ENCODE measurements at regions not wholly inside any gene's neighbourhood (a gene's known extent, or its start where the extent isn't known, plus 50 kb on each side); places are given as distances from the start of the nearest gene placed in this dataset.

GRCh38 chr1:87439821-87440220 lies 111.1 kb downstream of the LMO4 start:
- no peak for DNase-seq

GRCh38 chr1:87449348-87449963 lies 120.8 kb downstream of the LMO4 start:
- DNase-seq: no peak

- DNase-seq: no peak
Observed at GRCh38 chr1:87450136-87450535, 121.5 kb downstream of the LMO4 start.

- no peak for DNase-seq
Observed at GRCh38 chr1:87450615-87451209, 122.0 kb downstream of the LMO4 start.

- DNase-seq: no peak
Observed at GRCh38 chr1:87451229-87451920, 122.7 kb downstream of the LMO4 start.

GRCh38 chr1:87452648-87453047 lies 124.0 kb downstream of the LMO4 start:
- no peak for DNase-seq

- no peak for DNase-seq
Observed at GRCh38 chr1:87457408-87457807, 128.7 kb downstream of the LMO4 start.

GRCh38 chr1:87462894-87463293 lies 134.2 kb downstream of the LMO4 start:
- DNase-seq: no peak

- no peak for DNase-seq
Observed at GRCh38 chr1:87464022-87464490, 135.4 kb downstream of the LMO4 start.

GRCh38 chr1:87466621-87467020 lies 137.9 kb downstream of the LMO4 start:
- no peak for DNase-seq

GRCh38 chr1:87472716-87473115 lies 144.0 kb downstream of the LMO4 start:
- no peak for DNase-seq

GRCh38 chr1:87473203-87473661 lies 144.6 kb downstream of the LMO4 start:
- no peak for DNase-seq

GRCh38 chr1:87474098-87474497 lies 145.4 kb downstream of the LMO4 start:
- DNase-seq: no peak

- DNase-seq: no peak
Observed at GRCh38 chr1:87478231-87478630, 149.6 kb downstream of the LMO4 start.

GRCh38 chr1:87495147-87495546 lies 166.5 kb downstream of the LMO4 start:
- DNase-seq: no peak

GRCh38 chr1:87495870-87496269 lies 167.2 kb downstream of the LMO4 start:
- no peak for DNase-seq

- DNase-seq: no peak
Observed at GRCh38 chr1:87497380-87498203, 168.9 kb downstream of the LMO4 start.

GRCh38 chr1:87501738-87502137 lies 173.1 kb downstream of the LMO4 start:
- no peak for DNase-seq

- DNase-seq: peak; percentile 87
Observed at GRCh38 chr1:87505391-87505983, 176.8 kb downstream of the LMO4 start.

- DNase-seq: peak; percentile 40
Observed at GRCh38 chr1:87506147-87506546, 177.5 kb downstream of the LMO4 start.

- DNase-seq: peak; percentile 10
Observed at GRCh38 chr1:87508247-87508787, 179.6 kb downstream of the LMO4 start.

- DNase-seq: no peak
Observed at GRCh38 chr1:87510540-87510939, 181.9 kb downstream of the LMO4 start.

GRCh38 chr1:87511449-87511848 lies 182.8 kb downstream of the LMO4 start:
- DNase-seq: no peak

Measured in NCI-H2227 treated with DMSO at 0.1 percent for 48 hours (cell line).